IMR-90 (cell line): ENCODE measurements at regions not wholly inside any gene's neighbourhood (a gene's known extent, or its start where the extent isn't known, plus 50 kb on each side); places are given as distances from the start of the nearest gene placed in this dataset.

Experiments used
- ATAC-seq: fragments of 200-7000 bp; cut with Tn5 transposase; 2 replicates; pipeline ENCODE4 v1.9.1; 2020; ENCODE audit warnings: low read depth, mild to moderate bottlenecking, moderate library complexity
- BruUV-seq: library from RNA; stranded (reverse); fragments of 400-500 nt; replicated peaks from 2 replicates; lab custom pipeline; 2021; lab: Mats Ljungman, UMichigan
- CTCF ChIA-PET: fragments of 300-600 bp; formaldehyde crosslinking; extraction: SDS; loops from one replicate; lab custom pipeline; 2021; ENCODE audit warnings: antibody characterized with exemption; lab: Yijun Ruan, JAX
- POLR2A ChIA-PET: fragments of 300-600 bp; sonication (Branson Sonifier 250); formaldehyde crosslinking; loops from one replicate; lab custom pipeline; 2022; ENCODE audit warnings: antibody characterized with exemption; ENCODE audit not compliant: unreplicated experiment; lab: Charles Lee
- DNase-seq: peaks from one replicate; pipeline ENCODE4 v3.0.0; 2013
- H2AFZ ChIP-seq: replicated peaks from 2 replicates; pipeline ENCODE3; 2013; ENCODE audit warnings: low read length, mild to moderate bottlenecking; ENCODE audit not compliant: poor library complexity
- H2AK5ac ChIP-seq: 2 replicates; pipeline ENCODE4 v1.6.1; 2013; ENCODE audit warnings: low read depth, low read length, inconsistent platforms
- H2AK9ac ChIP-seq: replicated peaks from 2 replicates; pipeline ENCODE3; 2013; ENCODE audit warnings: mild to moderate bottlenecking, low read depth, low read length, moderate library complexity; ENCODE audit not compliant: poor library complexity
- H2BK120ac ChIP-seq: 2 replicates; pipeline ENCODE4 v1.6.1; 2013; ENCODE audit warnings: low read depth, low read length, inconsistent platforms
- H2BK15ac ChIP-seq: 3 replicates; pipeline ENCODE4 v1.6.1; 2013; ENCODE audit warnings: low read depth, low read length, inconsistent platforms
- H2BK20ac ChIP-seq: 2 replicates; pipeline ENCODE4 v1.6.1; 2013; ENCODE audit warnings: low read depth, mild to moderate bottlenecking, inconsistent platforms, low read length, moderate library complexity
- H2BK5ac ChIP-seq: 2 replicates; pipeline ENCODE4 v1.6.1; 2013; ENCODE audit warnings: mild to moderate bottlenecking, low read depth, low read length, inconsistent platforms; ENCODE audit not compliant: poor library complexity, severe bottlenecking
- H3K14ac ChIP-seq: replicated peaks from 2 replicates; pipeline ENCODE4 v1.6.1; 2013; ENCODE audit warnings: low read depth, low read length, inconsistent platforms
- H3K18ac ChIP-seq: 2 replicates; pipeline ENCODE4 v1.6.1; 2013; ENCODE audit warnings: low read depth, low read length, control low read depth
- H3K23ac ChIP-seq: 2 replicates; pipeline ENCODE4 v1.6.1; 2013; ENCODE audit warnings: low read depth, low read length, inconsistent platforms
- H3K27ac ChIP-seq: 2 replicates; pipeline ENCODE4 v1.5.1; 2013; ENCODE audit warnings: mild to moderate bottlenecking, control low read depth, low read length; ENCODE audit not compliant: insufficient read depth
- H3K27me3 ChIP-seq: 2 replicates; pipeline ENCODE4 v1.6.1; 2013; ENCODE audit warnings: low read length; ENCODE audit not compliant: control insufficient read depth, insufficient read depth
- H3K36me3 ChIP-seq: 2 replicates; pipeline ENCODE4 v1.6.1; 2013; ENCODE audit warnings: low read length, mixed read lengths; ENCODE audit not compliant: control insufficient read depth, insufficient read depth
- H3K4ac ChIP-seq: 2 replicates; pipeline ENCODE4 v1.6.1; 2013; ENCODE audit warnings: low read depth, low read length, inconsistent platforms
- H3K4me1 ChIP-seq: 2 replicates; pipeline ENCODE4 v1.6.1; 2013; ENCODE audit warnings: low read length, mixed read lengths; ENCODE audit not compliant: control insufficient read depth, insufficient read depth
- H3K4me2 ChIP-seq: 2 replicates; pipeline ENCODE4 v1.6.1; 2013; ENCODE audit warnings: low read depth, mild to moderate bottlenecking, control low read depth, low read length, moderate library complexity
- H3K4me3 ChIP-seq: 2 replicates; pipeline ENCODE4 v1.5.1; 2013; ENCODE audit warnings: low read depth, mild to moderate bottlenecking, control low read depth, low read length, moderate library complexity; ENCODE audit not compliant: insufficient read depth
- H3K56ac ChIP-seq: 2 replicates; pipeline ENCODE4 v1.6.1; 2013; ENCODE audit warnings: low read length, inconsistent platforms; ENCODE audit not compliant: insufficient read depth; ENCODE audit errors: extremely low read depth
- H3K79me1 ChIP-seq, 2 experiments: 2 replicates each; pipeline ENCODE4 v1.6.1; 2013; ENCODE audit warnings: low read length in 2 of 2, inconsistent platforms in 1 of 2, low read depth in 1 of 2
- H3K9ac ChIP-seq: 2 replicates; pipeline ENCODE4 v1.6.1; 2013; ENCODE audit warnings: low read depth, low read length, control low read depth
- H3K9me1 ChIP-seq: 2 replicates; pipeline ENCODE4 v1.6.1; 2013; ENCODE audit warnings: low read length, inconsistent platforms; ENCODE audit not compliant: insufficient read depth
- H3K9me3 ChIP-seq: 2 replicates; pipeline ENCODE4 v1.6.1; 2013; ENCODE audit warnings: low read length; ENCODE audit not compliant: control insufficient read depth, insufficient read depth
- H4K20me1 ChIP-seq: 2 replicates; pipeline ENCODE4 v1.6.1; 2013; ENCODE audit warnings: low read length, inconsistent platforms; ENCODE audit not compliant: insufficient read depth
- H4K5ac ChIP-seq: 2 replicates; pipeline ENCODE4 v1.6.1; 2013; ENCODE audit warnings: mild to moderate bottlenecking, low read depth, low read length, control low read depth
- H4K8ac ChIP-seq, 2 experiments: 2 replicates each; pipeline ENCODE4 v1.6.1; 2013; ENCODE audit warnings: low read depth in 2 of 2, low read length in 2 of 2, control low read depth in 1 of 2, inconsistent platforms in 1 of 2
- H4K91ac ChIP-seq: 2 replicates; pipeline ENCODE4 v1.6.1; 2013; ENCODE audit warnings: low read depth, low read length, inconsistent platforms; ENCODE audit not compliant: insufficient read depth
- CEBPB ChIP-seq: IDR thresholded peaks from 2 replicates; pipeline ENCODE4 v1.6.1; 2012; ENCODE audit warnings: low read depth, low read length, improper control_type of control experiment
- ELK1 ChIP-seq: fragments of 150-350 bp; IDR thresholded peaks from 2 replicates; pipeline ENCODE4 v1.6.1; 2016; ENCODE audit warnings: low read depth, mild to moderate bottlenecking, low read length, moderate library complexity, borderline replicate concordance
- MXI1 ChIP-seq: IDR thresholded peaks from 2 replicates; pipeline ENCODE4 v1.6.1; 2012; ENCODE audit warnings: low read depth, mild to moderate bottlenecking, low read length, moderate library complexity, borderline replicate concordance
- POLR2A ChIP-seq: IDR thresholded peaks from 2 replicates; pipeline ENCODE4 v1.6.1; 2012; ENCODE audit warnings: mild to moderate bottlenecking, low read depth, low read length
- RAD21 ChIP-seq: IDR thresholded peaks from 2 replicates; pipeline ENCODE4 v1.6.1; 2012; ENCODE audit warnings: low read length, improper control_type of control experiment
- WGBS, 2 experiments: methylation state at CpG; one replicate each; pipeline versions ENCODE4 v1.1.5 to v1.1.7; 2013; ENCODE audit warnings: missing lambda C conversion rate in 2 of 2; ENCODE audit not compliant: insufficient read length in 1 of 2; ENCODE audit errors: extremely low coverage in 2 of 2; 5-methylcytosine and 5-hydroxymethylcytosine counted together
- dilution Hi-C: fragments of 300-500 bp; cut with HindIII; formaldehyde crosslinking; loops from one replicate; pipeline ENCODE4 v1.14.3; 2018; ENCODE audit warnings: low sequenced_read_pairs; ENCODE audit not compliant: unreplicated experiment
- in situ Hi-C: fragments of 300-500 bp; cut with MboI; formaldehyde crosslinking; loops from 3 replicates; pipeline ENCODE4 v1.14.3; 2019; ENCODE audit warnings: low sequenced_read_pairs, inconsistent platforms, mixed read lengths
- intact Hi-C: fragments of 100-400 bp; cut with micrococcal nuclease; formaldehyde crosslinking; loops from 2 replicates; pipeline ENCODE4 v1.10.0; 2022

DNA sequence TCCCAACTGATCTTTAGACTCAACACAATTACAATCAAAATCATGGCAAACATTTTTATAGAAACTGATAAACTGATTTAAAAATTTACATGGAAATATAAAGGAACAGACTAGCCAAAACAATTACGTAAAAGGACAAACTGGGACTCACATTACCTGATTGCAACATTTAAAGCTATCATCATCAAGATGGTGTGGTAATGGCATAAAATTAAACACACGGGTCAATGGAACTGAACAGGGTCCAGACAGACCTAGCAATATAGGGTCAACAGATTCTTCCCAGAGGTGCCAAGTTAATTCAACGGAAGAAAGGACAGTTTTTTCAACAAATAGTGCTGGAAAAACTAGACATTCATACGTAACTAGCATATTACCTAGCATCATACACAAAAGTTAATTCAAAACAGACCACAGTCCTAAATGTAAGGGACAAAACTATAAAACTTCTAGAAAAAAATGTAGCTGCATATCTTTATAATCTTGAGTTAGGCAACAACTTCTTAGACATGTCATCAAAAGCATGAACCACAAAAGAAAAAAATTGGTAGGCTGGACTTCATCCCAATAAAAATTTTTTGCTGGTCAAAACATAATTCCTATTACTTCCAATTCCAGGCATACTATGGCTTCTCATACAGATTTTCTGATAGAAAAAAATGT lies 147.4 kb upstream of the BEND6 start:
- peak overlapping the region; percentile 29 for H2BK5ac ChIP-seq
- H3K4me3 ChIP-seq: no peak overlapping the region
- H3K79me1 ChIP-seq: peaks cover 0 to 74% of the 10 kb centered on the region in 2 experiments; a peak in 2 of 4 replicates
- no peak for DNase-seq
- no peak overlapping the region for H3K9ac ChIP-seq
- WGBS, 2 experiments: 83% methylated on average over 1 of the region's 4 CpGs; no CpG with 5 or more reads in 1 of the 2 experiments
- CTCF ChIA-PET: no interaction called here
- H2AFZ ChIP-seq: no peak overlapping the region
- in situ Hi-C loops: no loop called here
- H3K14ac ChIP-seq: peak overlapping the region; percentile 70; the same call in 1 of the 2 replicates
- H4K91ac ChIP-seq: no peak overlapping the region
- peaks cover 23% of the 10 kb centered on the region for H3K4me1 ChIP-seq
- no TSS peak for BruUV-seq
- H2BK15ac ChIP-seq: no peak overlapping the region
- POLR2A ChIA-PET: no interaction called here
- TF ChIP-seq RAD21 (no peak), CEBPB (peak; percentile 48), ELK1 (no peak), POLR2A (no peak), MXI1 (no peak)
- ATAC-seq: no peak
- no peak overlapping the region for H3K23ac ChIP-seq
- peak overlapping the region; percentile 45; the same call in 1 of the 2 replicates for H2AK5ac ChIP-seq
- H3K36me3 ChIP-seq: peaks cover 2% of the 10 kb centered on the region; the same call in 1 of the 2 replicates
- peak overlapping the region; percentile 10; the same call in 1 of the 2 replicates for H3K4me2 ChIP-seq
- intact Hi-C loops: no loop called here
- peaks cover 78% of the 10 kb centered on the region for H4K20me1 ChIP-seq
- no peak overlapping the region for H3K27ac ChIP-seq
- H4K5ac ChIP-seq: no peak overlapping the region; the same call in 1 of the 2 replicates
- H3K18ac ChIP-seq: no peak overlapping the region
- no peak overlapping the region for H3K56ac ChIP-seq
- H3K4ac ChIP-seq: no peak overlapping the region
- H2BK20ac ChIP-seq: no peak overlapping the region
- no peaks in the 10 kb centered on the region for H3K9me3 ChIP-seq
- no peak overlapping the region for H2AK9ac ChIP-seq
- dilution Hi-C loops: no loop called here
- no peak overlapping the region for H4K8ac ChIP-seq
- H2BK120ac ChIP-seq: no peak overlapping the region
- no peaks in the 10 kb centered on the region for H3K27me3 ChIP-seq
- peaks cover 15% of the 10 kb centered on the region for H3K9me1 ChIP-seq
